ENCODE measurements at regions not wholly inside any gene's neighbourhood (a gene's known extent, or its start where the extent isn't known, plus 50 kb on each side); places are given as distances from the start of the nearest gene placed in this dataset.
A peak's percentile ranks its signal among the peaks of the same experiment; 100 is the strongest.

DNA sequence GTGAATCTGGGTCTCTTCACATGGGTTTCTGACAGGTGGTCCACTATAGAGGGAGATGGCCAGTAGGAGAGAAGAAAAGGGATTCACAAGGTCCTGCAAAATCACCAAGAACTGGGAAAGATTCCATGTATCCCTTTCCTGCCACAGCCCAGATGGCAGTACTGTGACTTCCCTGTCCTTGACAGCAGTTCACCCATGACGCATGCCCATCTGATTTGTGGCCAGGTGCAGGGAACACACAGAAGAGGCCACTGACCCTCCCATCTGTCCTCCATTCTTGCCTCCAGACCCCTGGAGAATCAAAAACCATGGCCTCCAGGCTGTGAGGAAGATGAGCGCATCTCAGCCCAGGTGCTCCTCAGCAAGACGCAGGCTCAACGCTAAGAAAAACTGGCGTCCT is 183.1 kb upstream of the RREB1 start:
- H3K27me3 Mint-ChIP-seq (ENCODE audit: low read depth) = peaks cover 12% of the 10 kb centered on the region
- no peaks in the 10 kb centered on the region for H3K36me3 Mint-ChIP-seq (ENCODE audit: low read depth)
- peaks cover 61% of the 10 kb centered on the region for H3K4me1 Mint-ChIP-seq
- no peak overlapping the region for H3K27ac Mint-ChIP-seq
- H3K4me3 Mint-ChIP-seq = no peak overlapping the region
- TF ChIP-seq, protein P1, sequence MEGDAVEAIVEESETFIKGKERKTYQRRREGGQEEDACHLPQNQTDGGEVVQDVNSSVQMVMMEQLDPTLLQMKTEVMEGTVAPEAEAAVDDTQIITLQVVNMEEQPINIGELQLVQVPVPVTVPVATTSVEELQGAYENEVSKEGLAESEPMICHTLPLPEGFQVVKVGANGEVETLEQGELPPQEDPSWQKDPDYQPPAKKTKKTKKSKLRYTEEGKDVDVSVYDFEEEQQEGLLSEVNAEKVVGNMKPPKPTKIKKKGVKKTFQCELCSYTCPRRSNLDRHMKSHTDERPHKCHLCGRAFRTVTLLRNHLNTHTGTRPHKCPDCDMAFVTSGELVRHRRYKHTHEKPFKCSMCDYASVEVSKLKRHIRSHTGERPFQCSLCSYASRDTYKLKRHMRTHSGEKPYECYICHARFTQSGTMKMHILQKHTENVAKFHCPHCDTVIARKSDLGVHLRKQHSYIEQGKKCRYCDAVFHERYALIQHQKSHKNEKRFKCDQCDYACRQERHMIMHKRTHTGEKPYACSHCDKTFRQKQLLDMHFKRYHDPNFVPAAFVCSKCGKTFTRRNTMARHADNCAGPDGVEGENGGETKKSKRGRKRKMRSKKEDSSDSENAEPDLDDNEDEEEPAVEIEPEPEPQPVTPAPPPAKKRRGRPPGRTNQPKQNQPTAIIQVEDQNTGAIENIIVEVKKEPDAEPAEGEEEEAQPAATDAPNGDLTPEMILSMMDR (IDR thresholded peaks at IDR 0.05; ENCODE audit: unreplicated experiment in 3 of 3) = no peak
- no peaks in the 10 kb centered on the region for H3K9me3 Mint-ChIP-seq

DNA sequence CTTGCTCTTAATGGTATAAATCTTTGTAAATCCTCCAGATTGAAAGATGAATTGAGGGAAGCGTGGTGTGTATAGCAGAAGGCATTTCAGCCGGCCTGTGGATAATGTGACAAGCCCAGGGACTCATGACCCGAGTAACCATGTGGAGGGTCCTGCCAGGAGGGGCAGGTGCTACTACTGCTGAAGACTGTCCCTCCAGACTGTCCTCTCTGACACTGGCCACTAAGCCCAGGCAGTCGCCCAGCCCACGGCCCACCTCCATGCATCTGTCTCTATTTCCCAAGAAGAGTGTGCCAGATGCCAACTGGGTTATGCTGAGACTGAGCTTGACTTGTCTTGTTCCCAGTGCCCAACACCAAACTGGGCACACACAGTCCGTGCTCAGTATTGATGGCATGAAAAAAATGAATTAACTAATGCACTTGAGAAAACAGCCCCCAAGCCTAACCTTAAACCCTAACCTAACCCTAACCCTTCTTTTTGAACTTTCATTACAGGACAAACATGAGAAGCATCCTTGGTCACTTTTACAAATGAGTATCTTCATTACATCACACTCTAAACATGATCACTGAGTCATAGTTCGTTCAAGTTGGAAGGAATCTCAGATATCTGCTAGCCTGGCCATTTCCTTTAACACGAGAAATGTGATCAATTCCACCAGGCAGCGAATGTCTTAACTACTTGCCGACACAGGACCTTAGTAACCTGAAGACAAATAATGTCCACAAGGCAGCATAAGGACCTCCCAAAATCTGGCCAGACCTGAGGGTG is 182.2 kb upstream of the RREB1 start:
- H3K27ac Mint-ChIP-seq = peak overlapping the region in 1 of 3 experiments; percentile 51
- no peaks in the 10 kb centered on the region for H3K9me3 Mint-ChIP-seq
- TF ChIP-seq, protein P1 (IDR thresholded peaks at IDR 0.05; ENCODE audit: unreplicated experiment in 3 of 3) = no peak
- H3K36me3 Mint-ChIP-seq (ENCODE audit: low read depth) = no peaks in the 10 kb centered on the region
- peaks cover 58% of the 10 kb centered on the region for H3K4me1 Mint-ChIP-seq
- peaks cover 12% of the 10 kb centered on the region for H3K27me3 Mint-ChIP-seq (ENCODE audit: low read depth)
- no peak overlapping the region for H3K4me3 Mint-ChIP-seq

- peaks cover 56% of the 10 kb centered on the region for H3K4me1 Mint-ChIP-seq
- no peaks in the 10 kb centered on the region for H3K36me3 Mint-ChIP-seq (ENCODE audit: low read depth)
- TF ChIP-seq, protein P1 (IDR thresholded peaks at IDR 0.05; ENCODE audit: unreplicated experiment in 3 of 3) = no peak
- no peak overlapping the region for H3K4me3 Mint-ChIP-seq
- H3K9me3 Mint-ChIP-seq = no peaks in the 10 kb centered on the region
- H3K27me3 Mint-ChIP-seq (ENCODE audit: low read depth) = peaks cover 8% of the 10 kb centered on the region
- H3K27ac Mint-ChIP-seq = peak overlapping the region; percentile 45 to 55 (median 51)
Observed at GRCh38 chr6:6926856-6927255, 180.9 kb upstream of the RREB1 start.

DNA sequence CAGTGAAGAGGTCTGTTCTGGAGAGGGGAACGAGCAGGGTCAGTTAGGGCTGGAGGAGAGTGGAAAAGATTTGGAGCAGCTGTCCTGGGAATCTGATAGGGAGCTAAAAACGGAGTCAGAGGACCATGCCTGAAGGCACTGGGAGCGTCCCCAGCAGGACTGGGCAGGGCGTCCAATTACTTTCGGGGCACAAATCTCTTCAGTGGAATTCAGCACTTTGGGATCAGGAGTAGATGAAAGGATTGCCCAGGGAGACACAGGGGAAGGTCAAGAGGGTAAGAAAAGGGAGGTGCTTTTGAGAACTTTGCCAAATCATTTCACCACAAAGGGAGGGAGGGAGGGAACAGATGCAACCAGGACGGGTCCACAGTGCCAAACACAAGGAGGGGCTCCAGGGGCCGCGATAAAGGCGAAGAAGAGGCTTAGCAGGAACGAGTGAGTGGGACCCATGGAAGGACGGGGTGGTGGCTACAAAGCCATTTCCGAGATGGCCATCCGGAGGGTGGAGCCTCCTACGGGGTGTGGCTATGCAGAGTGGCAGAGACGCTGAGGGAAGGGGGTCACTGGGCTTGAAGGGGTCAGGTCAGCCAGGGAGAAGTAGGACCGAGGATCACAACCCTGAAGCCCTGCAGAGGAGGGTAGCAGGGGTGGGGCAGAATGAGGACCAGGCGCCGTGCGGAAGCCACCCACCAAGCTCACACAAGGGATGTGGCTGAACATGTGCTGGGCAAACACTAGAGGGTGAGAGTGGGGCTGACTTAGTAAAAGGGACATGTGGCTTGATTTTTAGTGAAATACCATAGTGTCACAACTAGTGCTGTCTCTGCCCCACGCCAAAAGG is 180.0 kb upstream of the RREB1 start:
- peaks cover 61% of the 10 kb centered on the region for H3K4me1 Mint-ChIP-seq
- H3K27ac Mint-ChIP-seq = peak overlapping the region; percentile 51 to 77 (median 63)
- TF ChIP-seq, protein P1 (IDR thresholded peaks at IDR 0.05; ENCODE audit: unreplicated experiment in 3 of 3) = no peak
- H3K27me3 Mint-ChIP-seq (ENCODE audit: low read depth) = peaks cover 8% of the 10 kb centered on the region
- no peaks in the 10 kb centered on the region for H3K36me3 Mint-ChIP-seq (ENCODE audit: low read depth)
- H3K4me3 Mint-ChIP-seq = peak overlapping the region in 2 of 3 experiments; percentile 49 to 62
- H3K9me3 Mint-ChIP-seq = no peaks in the 10 kb centered on the region

DNA sequence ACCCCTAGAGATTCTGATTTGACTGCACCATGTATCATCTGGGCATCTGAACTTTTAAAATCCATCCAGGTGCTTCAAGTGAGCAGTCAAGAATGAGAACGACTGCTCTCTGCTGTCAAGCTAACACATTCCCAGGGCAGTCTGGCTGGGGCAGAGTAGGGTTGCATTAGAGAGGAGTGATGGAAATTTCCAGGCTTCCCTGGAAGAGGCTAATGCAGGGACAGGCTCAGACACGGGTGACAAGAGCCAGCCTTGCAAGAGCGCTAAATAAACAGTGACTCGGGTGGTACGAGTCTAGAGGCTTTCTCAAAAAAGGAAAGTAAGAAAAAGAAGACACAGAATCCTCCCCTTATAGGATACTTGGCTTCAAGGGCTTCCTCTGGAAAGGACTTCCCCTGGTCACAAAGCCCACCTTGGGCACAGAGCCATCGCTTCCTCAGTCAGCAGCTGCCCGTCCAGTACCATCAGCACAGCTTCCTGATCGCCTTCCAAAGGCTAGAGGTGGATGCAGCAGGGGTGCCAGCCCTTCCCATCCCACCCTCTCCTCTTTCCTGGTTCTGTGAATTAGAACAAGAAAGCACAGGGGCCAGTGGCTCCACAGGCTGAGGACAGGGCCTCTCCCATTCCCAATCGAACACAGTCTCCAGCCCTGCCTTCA is 177.4 kb upstream of the RREB1 start:
- no peaks in the 10 kb centered on the region for H3K36me3 Mint-ChIP-seq (ENCODE audit: low read depth)
- no peak overlapping the region for H3K27ac Mint-ChIP-seq
- peaks cover 8% of the 10 kb centered on the region for H3K27me3 Mint-ChIP-seq (ENCODE audit: low read depth)
- no peak overlapping the region for H3K4me3 Mint-ChIP-seq
- TF ChIP-seq, protein P1 (IDR thresholded peaks at IDR 0.05; ENCODE audit: unreplicated experiment in 3 of 3) = no peak
- H3K4me1 Mint-ChIP-seq = peaks cover 60% of the 10 kb centered on the region
- H3K9me3 Mint-ChIP-seq = no peaks in the 10 kb centered on the region
